Daoy (cell line): ENCODE measurements at regions not wholly inside any gene's neighbourhood (a gene's known extent, or its start where the extent isn't known, plus 50 kb on each side); places are given as distances from the start of the nearest gene placed in this dataset.
A peak's percentile ranks its signal among the peaks of the same experiment; 100 is the strongest.

Source experiments
- DNase-seq: peaks from one replicate; pipeline ENCODE4 v3.0.0-alpha.2; 2015; ENCODE audit warnings: low read depth

DNA sequence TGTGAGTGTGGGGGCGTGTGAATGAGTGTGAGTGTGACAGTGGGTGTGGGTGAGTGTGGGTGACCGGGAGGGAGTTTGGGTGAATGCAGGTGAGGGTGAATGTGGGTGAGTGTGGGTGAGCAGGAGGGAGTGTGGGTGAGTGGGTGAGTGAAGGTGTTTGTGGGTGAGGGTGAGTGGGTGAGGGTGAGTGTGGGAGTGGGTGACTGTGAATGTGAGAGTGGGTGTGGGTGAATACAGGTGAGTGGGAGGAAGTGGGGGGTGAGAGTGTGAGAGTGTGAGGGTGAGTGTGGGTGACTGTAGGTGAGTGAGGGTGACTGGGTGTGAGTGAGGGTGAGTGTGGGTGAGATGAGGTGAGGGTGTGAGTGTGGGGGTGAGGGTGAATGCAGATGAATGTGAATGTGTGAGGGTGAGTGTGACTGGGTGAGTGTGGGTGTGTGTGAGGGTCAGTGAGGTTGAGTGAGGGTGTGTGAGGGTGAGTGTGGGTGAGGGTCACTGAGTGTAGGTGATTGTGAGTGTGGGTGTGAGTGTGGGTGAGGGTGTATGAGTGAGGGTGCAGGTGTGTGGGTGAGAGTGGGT lies 1677.3 kb upstream of the TENM3 start:
- DNase-seq = no peak

DNA sequence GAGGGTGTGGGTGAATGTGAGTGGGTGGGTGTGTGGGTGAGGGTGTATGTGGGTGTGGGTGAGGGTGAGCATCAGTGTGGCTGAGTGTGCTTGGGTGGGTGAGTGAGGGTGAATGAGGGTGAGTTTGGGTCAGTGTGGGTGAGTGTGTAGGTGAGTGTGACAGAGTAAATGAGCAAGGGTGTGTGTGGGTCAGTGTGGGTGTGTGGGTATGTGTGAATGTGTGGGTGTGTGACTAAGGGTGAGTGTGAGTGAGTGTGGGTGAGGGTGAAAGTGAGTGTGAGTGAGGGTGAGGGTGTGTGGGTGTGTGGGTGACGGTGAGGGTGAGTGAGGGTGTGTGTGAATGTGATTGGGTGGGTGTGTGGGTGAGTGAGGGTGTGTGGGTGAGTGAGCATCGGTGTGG lies 1676.7 kb upstream of the TENM3 start:
- no peak for DNase-seq

DNA sequence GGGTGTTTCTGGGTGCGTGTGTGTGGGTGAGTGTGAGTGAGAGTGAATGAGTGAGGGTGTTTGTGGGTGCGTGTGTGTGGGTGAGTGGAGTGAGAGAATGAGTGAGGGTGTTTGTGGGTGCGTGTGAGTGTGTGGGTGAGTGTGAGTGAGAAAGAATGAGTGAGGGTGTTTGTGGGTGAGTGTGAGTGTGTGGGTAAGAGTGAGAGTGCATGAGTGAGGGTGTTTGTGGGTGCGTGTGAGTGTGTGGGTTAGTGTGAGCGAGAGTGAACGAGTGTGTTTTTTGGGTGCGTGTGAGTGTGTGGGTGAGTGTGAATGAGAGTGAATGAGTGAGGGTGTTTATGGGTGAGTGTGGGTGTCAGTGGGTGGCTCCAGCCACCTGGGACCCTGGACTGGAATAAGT lies 1676.1 kb upstream of the TENM3 start:
- DNase-seq = no peak

DNA sequence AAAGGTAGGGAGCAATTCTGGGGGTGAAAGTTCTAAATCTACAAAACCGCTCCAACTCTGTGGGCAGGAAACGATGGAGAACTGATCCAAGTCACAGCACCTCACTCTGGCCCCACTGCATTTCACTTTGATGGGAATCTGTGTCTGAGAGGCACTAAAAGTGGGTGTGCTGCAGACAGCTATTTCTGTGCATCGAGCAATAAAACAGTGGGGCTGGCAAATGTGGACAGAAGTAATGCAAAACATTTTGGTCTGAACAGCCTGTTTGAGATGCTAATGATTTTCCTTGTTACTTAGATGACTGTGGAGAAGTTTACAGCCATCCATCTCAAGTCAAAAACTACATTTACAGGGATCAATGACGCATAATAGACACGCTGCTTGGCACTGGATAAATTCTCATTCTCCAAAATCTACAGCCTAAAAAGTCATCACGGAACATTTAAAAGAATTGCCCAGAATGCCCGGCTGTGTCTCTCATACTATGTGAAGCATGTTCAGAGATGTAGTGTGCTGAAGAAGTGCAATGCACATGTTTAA lies 1671.6 kb upstream of the TENM3 start:
- no peak for DNase-seq

DNA sequence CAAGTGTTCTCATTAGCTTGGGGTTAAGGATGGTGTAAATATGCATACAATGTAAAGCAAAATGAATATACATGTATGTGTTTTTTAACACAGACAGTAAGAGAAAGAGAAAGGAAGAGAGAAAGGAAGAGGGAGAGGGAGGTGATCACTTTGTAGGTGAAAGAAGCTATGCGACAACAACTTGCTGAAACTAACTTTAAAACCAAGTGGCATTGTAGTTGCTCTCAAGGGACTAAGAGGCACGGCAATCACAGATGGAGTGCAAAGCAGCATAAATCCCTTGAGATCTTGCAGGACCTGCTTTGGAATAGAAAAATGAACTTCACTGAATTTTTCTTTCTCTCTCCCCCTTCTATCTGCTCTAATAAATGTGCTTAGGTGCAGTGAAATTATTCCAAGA lies 1665.0 kb upstream of the TENM3 start:
- no peak for DNase-seq

DNA sequence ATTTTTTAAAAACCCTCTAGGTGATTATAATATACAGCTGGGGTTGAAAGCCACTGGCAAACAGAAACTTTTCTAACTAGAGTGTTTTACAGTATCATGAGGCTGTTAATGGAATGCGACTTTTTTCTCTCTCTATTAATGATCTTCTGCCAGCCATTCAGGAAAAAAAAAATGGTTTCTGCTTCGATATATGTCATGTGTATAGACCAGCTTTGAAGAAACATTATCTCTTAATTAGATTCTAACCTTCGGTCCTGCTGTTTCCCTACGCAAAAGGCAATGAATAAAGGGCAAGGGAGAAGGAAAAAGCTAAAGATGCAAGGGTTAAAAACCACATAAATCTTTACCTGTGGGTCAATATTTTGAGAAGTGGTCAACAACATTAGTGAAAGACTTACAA lies 1662.1 kb upstream of the TENM3 start:
- DNase-seq = no peak

DNA sequence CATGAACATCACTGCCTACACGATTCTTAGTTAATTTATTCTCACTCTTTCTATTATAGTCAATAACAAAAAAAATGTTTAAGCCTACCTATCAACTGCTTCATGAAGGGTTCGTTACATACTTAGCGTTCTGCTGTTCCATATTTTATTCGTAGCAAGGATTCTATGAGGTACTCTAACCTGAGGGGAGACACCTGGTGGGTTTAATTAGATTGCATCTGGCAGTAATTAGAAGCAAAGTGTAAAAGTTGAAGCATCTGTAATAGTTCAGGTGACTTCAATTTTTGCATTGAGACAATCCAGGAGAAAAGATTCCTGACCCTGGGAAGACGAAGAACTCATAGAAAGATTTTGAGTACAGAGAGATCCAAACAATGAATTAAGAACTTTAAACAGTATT lies 1655.8 kb upstream of the TENM3 start:
- no peak for DNase-seq

DNA sequence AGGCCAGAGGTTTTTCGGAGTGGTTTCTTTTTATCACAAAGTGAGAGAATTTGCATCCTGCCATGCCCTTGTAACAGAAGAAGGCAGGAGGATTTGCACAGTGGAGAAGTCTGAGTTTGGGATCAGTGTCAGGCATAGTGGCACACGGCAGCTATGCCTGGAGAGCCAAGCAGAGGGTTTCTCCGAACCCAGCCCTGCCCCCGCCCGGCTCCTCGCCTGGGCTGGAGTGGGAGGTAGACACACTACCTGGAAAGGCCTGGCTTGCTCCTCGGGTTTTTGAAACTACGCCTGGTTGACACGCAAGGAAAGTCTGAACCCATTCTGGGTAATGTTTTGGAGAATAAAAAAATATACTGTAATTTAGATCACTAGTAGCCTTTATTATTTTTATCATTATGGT lies 1653.6 kb upstream of the TENM3 start:
- no peak for DNase-seq

DNA sequence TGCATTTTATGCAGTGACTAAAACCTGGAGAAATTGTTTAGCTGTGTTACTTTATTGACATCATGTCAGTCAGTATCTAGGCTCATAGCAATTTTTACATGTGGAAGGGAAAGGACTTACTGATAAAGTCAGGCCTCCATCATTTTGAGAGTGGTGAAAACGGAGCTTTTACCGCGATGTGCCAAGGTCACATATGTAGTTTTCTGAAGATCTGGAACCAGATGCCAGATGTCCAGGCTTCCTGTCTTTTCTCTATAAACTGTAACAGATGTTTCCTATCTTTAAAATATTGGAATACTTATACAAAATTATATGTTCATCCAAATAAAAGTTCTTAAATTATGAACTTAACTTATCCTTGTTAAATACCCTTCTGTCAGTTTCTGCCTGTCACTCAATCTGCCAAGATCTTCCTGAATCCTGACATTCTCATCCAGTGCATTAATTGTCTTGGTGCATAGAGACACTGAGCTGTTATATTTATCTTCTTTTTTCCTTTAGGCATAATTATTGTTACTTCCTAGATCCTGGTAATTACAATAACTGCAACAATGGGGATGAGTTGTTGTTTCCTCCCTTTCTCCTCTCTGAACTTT lies 1646.2 kb upstream of the TENM3 start:
- no peak for DNase-seq

DNA sequence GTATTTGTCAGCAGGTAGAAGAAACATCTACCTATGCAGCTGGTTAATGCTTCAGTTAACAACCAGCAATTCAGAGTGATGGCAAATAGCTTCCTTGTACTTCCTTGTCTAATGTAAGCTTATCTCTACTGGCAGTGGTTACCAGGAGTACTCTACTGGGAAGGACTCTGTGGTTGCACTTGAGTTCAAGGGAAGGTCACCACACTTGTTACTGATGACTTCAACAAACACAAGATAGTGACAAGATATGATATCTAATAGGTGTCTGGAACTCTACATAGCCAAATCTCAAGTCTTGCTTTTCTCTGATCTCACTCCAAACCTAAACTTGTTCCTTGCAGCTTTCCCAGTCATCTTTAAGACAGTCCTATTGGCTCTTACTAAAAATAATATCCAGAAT lies 1644.9 kb upstream of the TENM3 start:
- peak; percentile 8 for DNase-seq

DNA sequence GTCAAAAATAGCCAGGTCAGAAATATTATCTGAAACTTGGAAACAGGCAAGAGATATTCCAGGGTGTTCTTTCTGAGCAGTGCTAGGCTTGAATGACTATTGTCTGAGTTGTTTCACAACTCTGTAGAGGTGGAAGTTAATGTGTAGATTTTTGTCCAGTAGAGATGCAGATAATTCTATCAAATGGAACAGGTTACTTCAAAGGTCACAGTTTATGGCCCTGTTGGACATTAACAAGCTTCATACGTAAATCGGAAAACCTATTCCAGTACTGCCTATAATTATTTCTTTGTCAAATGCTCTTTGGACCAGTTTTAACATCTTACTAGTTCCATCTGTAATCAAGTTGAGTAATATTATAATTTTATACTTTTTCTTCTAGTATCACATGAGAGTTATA lies 1639.4 kb upstream of the TENM3 start:
- no peak for DNase-seq

DNA sequence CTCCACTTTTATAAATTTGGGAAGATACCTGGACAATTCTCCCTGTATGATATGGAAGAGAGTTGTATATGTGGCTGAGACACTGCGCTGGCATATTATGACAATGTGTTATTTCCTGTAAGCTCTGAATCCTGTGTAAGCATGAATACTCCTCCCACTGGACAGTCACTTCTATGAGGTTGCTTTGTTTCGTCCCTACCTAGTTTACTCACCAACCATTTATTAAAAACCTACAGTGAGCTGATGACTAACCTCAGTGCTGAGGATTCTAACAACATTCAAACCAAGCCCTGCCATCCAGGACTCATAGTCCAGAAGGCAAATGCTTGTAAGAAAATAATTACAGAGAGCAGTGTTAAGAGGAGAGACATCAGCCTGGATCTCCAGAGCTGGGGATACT lies 1632.9 kb upstream of the TENM3 start:
- peak; percentile 40 for DNase-seq

DNA sequence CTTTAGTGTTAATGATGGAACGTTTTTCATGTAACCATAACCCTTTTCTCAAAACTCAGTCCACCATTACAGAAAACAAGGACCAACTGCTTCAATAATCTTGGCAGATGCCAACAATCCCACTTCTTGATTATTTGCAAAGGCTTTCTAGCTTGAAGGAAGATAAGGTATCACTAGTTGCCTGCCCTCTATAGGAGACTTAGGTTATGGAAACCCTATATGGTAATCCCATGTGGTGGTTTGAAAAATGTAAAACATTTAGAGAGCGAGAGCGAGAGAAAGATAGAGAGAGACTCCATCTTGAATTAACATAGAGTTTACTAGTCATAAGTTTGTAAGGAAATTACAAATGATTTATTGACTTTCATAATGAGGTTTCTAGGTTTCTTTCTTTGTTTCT lies 1627.5 kb upstream of the TENM3 start:
- no peak for DNase-seq

DNA sequence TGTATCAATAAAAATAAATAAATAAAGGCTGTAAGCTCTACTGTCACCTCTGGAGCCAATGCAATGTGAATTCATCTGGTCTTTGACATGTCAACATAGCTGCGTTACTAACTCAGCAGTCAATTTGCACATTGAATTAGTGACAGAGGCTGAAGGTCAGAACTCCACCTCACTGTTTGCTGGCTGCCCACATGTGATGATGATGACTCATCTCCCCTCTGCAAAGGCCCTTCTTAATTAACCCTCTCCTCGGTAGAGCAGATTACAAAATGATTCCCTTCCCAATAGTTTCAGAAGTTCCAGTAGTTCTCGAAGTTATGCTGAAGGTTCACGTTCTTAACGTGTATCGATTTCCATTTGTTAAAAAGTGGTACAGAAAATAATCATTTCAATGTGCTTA lies 1626.0 kb upstream of the TENM3 start:
- peak; percentile 50 for DNase-seq

DNA sequence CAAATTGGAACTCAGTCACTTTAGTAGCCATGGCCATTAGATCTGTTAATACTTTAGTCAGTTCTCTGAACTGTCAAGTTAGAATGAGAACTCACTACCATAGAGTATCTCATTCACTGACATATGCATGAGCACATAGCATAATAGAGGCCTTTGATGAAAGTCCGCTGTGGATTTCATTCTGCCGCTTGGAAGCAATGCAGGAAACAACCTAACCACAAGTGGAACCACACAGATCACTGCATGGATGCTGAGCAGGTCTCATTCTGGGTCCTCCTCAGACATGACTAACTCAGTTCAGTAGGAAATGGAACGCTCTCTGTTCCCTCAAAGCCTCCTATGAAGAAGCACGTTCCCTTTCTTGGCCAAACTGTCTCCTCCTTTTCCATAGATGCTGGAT lies 1624.8 kb upstream of the TENM3 start:
- peak; percentile 71 for DNase-seq

DNA sequence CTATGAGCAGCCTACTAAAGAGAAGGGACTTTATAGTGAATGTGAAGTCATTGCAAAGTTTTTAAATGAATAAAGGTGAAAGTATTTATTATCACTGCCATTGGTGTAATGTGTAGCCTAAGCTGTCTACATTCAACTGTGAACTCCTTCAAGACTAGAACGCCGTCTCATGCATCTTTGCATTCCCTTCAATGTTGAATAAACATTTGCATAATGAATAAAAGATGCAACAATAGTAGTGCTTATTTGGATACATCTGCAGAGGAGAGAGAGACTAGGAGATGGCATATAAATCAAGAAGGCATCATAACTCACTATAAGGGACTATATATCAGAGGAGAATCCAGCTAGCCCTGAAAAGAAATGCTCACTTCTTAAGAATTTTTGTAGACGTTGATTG lies 1623.8 kb upstream of the TENM3 start:
- no peak for DNase-seq

DNA sequence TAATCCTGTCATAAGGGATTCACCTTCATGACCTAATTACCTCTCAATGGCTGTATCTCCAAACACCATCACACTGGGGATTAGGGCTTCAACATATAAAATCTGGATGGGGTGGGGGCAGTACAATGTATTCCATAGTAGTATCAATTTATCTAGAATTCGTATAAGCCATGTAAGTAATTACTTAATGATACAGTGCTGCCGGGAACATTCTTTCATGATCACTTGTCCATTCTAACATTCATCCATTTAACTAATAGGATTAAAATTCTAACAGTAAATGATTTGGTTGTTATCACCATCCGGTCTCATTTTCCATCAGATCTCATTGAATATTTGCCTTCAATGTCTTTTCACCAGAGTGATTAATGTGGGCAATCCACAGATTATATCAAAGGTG lies 1620.9 kb upstream of the TENM3 start:
- no peak for DNase-seq

DNA sequence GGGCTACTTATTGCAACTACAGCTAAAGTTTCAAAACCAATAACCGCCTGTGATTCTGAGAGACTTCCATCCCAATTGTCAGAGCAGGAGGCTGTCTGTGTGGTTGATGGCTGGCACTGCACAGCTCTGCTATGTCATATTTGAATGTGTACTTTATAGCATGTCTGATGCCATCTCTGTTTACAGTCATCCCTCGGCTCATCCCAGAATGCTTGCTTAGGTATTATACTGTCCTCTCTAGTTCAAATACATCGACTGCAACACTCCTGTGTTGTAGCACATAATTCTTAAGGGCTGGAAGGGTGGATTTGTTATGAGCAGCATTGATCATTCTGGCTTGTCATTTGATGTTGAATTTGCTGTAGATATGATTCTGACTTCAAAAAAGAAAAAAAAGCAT lies 1617.5 kb upstream of the TENM3 start:
- DNase-seq = no peak

DNA sequence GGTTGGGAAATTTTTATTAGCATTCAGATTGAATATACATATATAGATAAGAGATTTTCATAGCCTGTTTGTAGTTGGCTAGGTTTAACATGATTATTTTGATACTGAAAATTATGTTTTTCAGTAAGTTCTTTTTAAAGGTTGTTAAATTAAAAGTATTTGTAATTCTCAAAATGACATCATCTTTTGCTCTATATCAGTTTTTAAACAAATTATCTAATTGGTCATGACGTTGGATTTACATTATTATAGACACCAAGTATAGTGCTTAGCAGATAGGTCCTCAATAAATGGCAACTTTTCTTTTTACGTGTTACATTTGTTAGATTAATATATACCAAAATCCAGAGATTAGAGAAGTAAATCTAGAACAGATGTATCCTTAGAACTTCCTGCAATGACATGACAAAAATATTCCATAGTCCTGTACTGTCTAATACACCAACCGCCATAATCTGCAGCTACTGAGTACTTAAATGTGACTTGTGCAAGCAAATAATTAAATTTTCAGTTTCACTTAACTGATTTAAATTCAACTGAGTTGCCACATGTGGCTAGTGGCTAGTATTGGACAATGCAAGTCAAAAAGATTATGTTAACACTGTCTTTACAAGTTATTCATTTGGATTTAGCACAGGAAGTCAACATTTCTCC lies 1613.1 kb upstream of the TENM3 start:
- DNase-seq = no peak

DNA sequence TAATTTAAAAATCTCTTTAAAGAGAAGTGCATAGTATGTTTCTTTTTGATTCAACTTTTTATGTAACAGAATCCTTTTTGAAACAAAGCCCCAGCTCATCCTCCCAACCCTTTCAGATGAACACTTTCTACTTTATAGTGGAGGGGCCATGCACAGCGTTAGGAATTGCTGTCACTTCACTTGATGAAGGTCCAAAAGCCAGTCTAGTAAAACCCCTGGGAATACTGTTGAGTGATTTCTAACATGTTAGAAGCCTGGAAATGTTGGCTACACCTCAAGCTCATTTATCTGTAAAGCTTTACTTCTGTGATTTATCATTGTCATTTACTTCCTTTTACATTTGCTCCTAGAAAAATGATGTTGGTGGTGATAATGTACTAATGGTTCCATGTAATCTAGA lies 1608.9 kb upstream of the TENM3 start:
- no peak for DNase-seq

DNA sequence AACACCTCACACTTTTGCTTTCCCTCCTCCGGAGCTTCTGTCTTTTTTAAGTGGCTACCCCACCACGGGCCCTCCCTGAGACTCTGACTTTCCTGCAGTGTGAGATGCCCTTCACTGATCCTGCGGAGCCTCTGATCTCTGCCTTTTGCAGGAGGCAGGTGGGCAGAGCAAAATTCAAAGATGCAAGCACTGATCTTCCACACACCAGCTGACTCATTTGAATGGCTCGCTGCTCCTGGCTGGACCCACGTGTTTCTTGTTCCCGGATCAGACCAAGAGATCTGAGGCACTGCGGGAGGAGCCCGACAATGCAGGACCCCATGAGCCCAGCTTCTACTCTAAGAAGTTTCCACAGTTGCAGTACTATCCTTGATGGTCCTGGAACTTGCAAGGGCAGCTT lies 1607.9 kb upstream of the TENM3 start:
- DNase-seq = peak; percentile 53

DNA sequence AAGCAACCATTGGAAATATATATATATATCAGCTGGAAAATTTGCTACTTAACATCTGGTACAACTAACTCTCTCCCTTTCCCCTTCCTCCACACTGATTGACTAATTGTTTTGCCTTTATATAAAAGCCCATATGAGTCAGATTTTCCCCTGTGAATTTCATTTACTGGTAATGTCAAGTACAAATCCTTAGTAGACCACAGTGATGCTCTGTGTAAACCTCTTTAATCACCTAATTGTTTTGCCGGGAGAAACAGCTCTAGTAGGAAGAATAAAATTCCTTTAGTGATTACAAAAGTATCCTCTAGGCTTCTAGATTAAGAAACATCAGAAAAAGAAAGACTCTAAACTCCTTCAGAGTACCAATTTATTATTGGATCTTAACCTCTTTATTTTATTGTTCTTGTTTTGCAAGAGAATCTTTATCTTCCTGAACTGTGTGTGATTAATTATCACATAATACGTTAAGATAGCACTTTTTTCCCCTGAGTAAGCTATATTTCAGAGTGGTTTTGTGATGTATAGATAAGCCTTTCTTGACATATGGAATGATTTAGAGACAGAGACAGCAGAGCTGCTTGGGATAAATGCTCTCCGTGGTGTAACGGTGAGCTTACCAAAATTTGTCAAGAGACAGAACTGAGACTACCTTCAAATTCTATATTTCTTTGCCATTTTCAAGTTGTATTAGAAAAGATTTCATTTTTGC lies 1606.4 kb upstream of the TENM3 start:
- DNase-seq = peak; percentile 31

DNA sequence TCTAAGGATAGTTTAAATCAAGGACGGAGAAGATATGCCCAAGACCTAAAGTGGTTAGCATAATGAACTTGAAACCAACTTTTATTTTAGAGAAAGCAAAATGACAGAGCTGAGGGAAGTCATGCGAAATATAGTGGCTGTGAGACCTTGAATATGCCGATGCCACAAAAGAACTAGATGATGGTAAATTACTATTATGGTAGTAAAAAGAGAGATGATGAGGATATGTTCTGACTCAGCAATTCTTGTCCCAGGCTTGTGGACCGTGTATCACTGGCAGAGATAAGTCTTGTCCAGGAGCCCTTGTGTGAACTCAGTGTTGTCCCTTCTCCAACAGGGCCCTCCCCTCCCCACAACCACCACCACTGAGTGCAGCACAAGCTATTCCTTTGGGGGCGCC lies 1605.6 kb upstream of the TENM3 start:
- no peak for DNase-seq
